ENCODE measurements at regions not wholly inside any gene's neighbourhood (a gene's known extent, or its start where the extent isn't known, plus 50 kb on each side); places are given as distances from the start of the nearest gene placed in this dataset.

- TF ChIP-seq CTCF (IDR thresholded peaks at IDR 0.05; ENCODE audit: low read depth, low read length) = no peak
- POLR2A ChIA-PET = interaction anchor here (0.6 to 2.2 kb wide), 18 partner anchors 15 to 529 kb away, joined by 3 to 12 read pairs (median 4); partner anchors contain the start of gene TNRC6C
- CTCF ChIA-PET = interaction anchor here (0.6 to 5.3 kb wide), 50 partner anchors 9 to 590 kb away, joined by 3 to 51 read pairs (median 5); partner anchors contain the start of gene TNRC6C
- no peaks in the 10 kb centered on the region for H3K9me3 ChIP-seq (ENCODE audit: control insufficient read depth, insufficient read depth, low read length)
- peak overlapping the region; percentile 96 for H3K27ac ChIP-seq (ENCODE audit: low read depth, low read length)
- no peak overlapping the region for H3K4me3 ChIP-seq (ENCODE audit: low read depth, low read length)
- DNase-seq (ENCODE audit: low read depth, low spot score) = no peak
- H3K27me3 ChIP-seq (ENCODE audit: control insufficient read depth, insufficient read depth, low read length) = no peaks in the 10 kb centered on the region
Observed at GRCh38 chr17:77429369-77429968, 288.7 kb downstream of the SEC14L1 start.

GRCh38 chr17:77429969-77430752 is 289.4 kb downstream of the SEC14L1 start:
- Histone ChIP-seq H3K9me3 (ENCODE audit: control insufficient read depth, insufficient read depth, low read length) (no peaks in the 10 kb centered on the region), H3K27ac (ENCODE audit: low read depth, low read length) (peak overlapping the region; percentile 96), H3K27me3 (ENCODE audit: control insufficient read depth, insufficient read depth, low read length) (no peaks in the 10 kb centered on the region), H3K4me3 (ENCODE audit: low read depth, low read length) (no peak overlapping the region)
- ChIA-PET POLR2A (interaction anchor here (0.6 to 2.2 kb wide), 19 partner anchors 9 to 528 kb away, joined by 3 to 12 read pairs (median 4); partner anchors contain the start of gene TNRC6C), CTCF (interaction anchor here (0.6 to 5.3 kb wide), 49 partner anchors 9 to 589 kb away, joined by 3 to 51 read pairs (median 5); partner anchors contain the start of gene TNRC6C)
- peak; percentile 96 for DNase-seq (ENCODE audit: low read depth, low spot score)
- TF ChIP-seq CTCF (IDR thresholded peaks at IDR 0.05; ENCODE audit: low read depth, low read length) = peak; percentile 89

GRCh38 chr17:77432034-77432661 is 291.4 kb downstream of the SEC14L1 start:
- no peak for DNase-seq (ENCODE audit: low read depth, low spot score)
- TF ChIP-seq CTCF (IDR thresholded peaks at IDR 0.05; ENCODE audit: low read depth, low read length) = no peak
- H3K27ac ChIP-seq (ENCODE audit: low read depth, low read length) = peak overlapping the region; percentile 2
- POLR2A ChIA-PET = no interaction called here
- no peak overlapping the region for H3K4me3 ChIP-seq (ENCODE audit: low read depth, low read length)
- H3K27me3 ChIP-seq (ENCODE audit: control insufficient read depth, insufficient read depth, low read length) = no peaks in the 10 kb centered on the region
- CTCF ChIA-PET = interaction anchor here (1.4 kb wide), 1 partner anchor 62 kb away, joined by 4 read pairs; no protein-coding TSS in a partner anchor
- H3K9me3 ChIP-seq (ENCODE audit: control insufficient read depth, insufficient read depth, low read length) = no peaks in the 10 kb centered on the region

GRCh38 chr17:77432742-77433141 is 292.0 kb downstream of the SEC14L1 start:
- no peak for TF ChIP-seq CTCF (IDR thresholded peaks at IDR 0.05; ENCODE audit: low read depth, low read length)
- Histone ChIP-seq H3K9me3 (ENCODE audit: control insufficient read depth, insufficient read depth, low read length) (no peaks in the 10 kb centered on the region), H3K27ac (ENCODE audit: low read depth, low read length) (peak overlapping the region; percentile 31), H3K4me3 (ENCODE audit: low read depth, low read length) (no peak overlapping the region), H3K27me3 (ENCODE audit: control insufficient read depth, insufficient read depth, low read length) (no peaks in the 10 kb centered on the region)
- no peak for DNase-seq (ENCODE audit: low read depth, low spot score)
- CTCF ChIA-PET = interaction anchor here (1.3 to 1.4 kb wide), 2 partner anchors 61 to 109 kb away, joined by 3 to 4 read pairs; no protein-coding TSS in a partner anchor
- POLR2A ChIA-PET = interaction anchor here (2.1 kb wide), 1 partner anchor 526 kb away, joined by 8 read pairs; the partner anchor contains the start of gene TNRC6C
